WTC11 (cell line): ENCODE measurements at regions not wholly inside any gene's neighbourhood (a gene's known extent, or its start where the extent isn't known, plus 50 kb on each side); places are given as distances from the start of the nearest gene placed in this dataset.

Source experiments
- ATAC-seq: fragments of 200-7000 bp; cut with Tn5 transposase; 2 replicates; pipeline ENCODE4 v1.10.0; 2021; ENCODE audit warnings: mild to moderate bottlenecking, moderate library complexity
- CTCF ChIA-PET: fragments of 300-600 bp; sonication (Branson Sonifier 250); formaldehyde crosslinking; loops from one replicate; lab custom pipeline; 2021; ENCODE audit warnings: antibody characterized with exemption; lab: Charles Lee
- POLR2A ChIA-PET: fragments of 350-600 bp; sonication (Branson Sonifier 250); formaldehyde crosslinking; loops from one replicate; lab custom pipeline; 2021; ENCODE audit warnings: antibody characterized with exemption; lab: Charles Lee
- DNase-seq: peaks from one replicate; pipeline ENCODE4 v3.0.0; 2021; ENCODE audit warnings: low spot score
- H3K27ac Mint-ChIP-seq: 2 replicates; pipeline ENCODE4 v1.8.0; 2021; ENCODE audit warnings: mixed read lengths
- H3K27me3 Mint-ChIP-seq: 2 replicates; pipeline ENCODE4 v1.8.0; 2021; ENCODE audit warnings: low read depth, mild to moderate bottlenecking, moderate library complexity, mixed read lengths
- H3K36me3 Mint-ChIP-seq: 2 replicates; pipeline ENCODE4 v1.8.0; 2021; ENCODE audit warnings: mixed read lengths
- H3K4me1 Mint-ChIP-seq: 2 replicates; pipeline ENCODE4 v1.8.0; 2022; ENCODE audit warnings: mixed read lengths
- H3K4me3 Mint-ChIP-seq: 2 replicates; pipeline ENCODE4 v1.8.0; 2021; ENCODE audit warnings: mild to moderate bottlenecking, moderate library complexity, mixed read lengths
- H3K9me3 Mint-ChIP-seq: 2 replicates; pipeline ENCODE4 v1.8.0; 2021; ENCODE audit warnings: mixed read lengths
- ATF1 ChIP-seq: sonication (generic); formaldehyde crosslinking; IDR thresholded peaks from 2 replicates; pipeline ENCODE4 v1.8.1; 2023; ENCODE audit warnings: mild to moderate bottlenecking, moderate library complexity, missing genetic modification reagents
- ATF2 ChIP-seq: sonication (generic); formaldehyde crosslinking; IDR thresholded peaks from 2 replicates; pipeline ENCODE4 v1.8.1; 2022; ENCODE audit warnings: low read depth, missing genetic modification reagents, borderline replicate concordance
- CREB1 ChIP-seq: sonication (generic); formaldehyde crosslinking; IDR thresholded peaks from 2 replicates; pipeline ENCODE4 v1.8.0; 2023; ENCODE audit warnings: mild to moderate bottlenecking, missing genetic modification reagents
- CREM ChIP-seq: sonication (generic); formaldehyde crosslinking; IDR thresholded peaks from 2 replicates; pipeline ENCODE4 v1.8.1; 2022; ENCODE audit warnings: mild to moderate bottlenecking, missing genetic modification reagents, moderate library complexity
- CTCF ChIP-seq: fragments of 200-600 bp; IDR thresholded peaks from 2 replicates; pipeline ENCODE4 v1.8.0; 2022; ENCODE audit warnings: antibody characterized with exemption
- E2F4 ChIP-seq: sonication (generic); formaldehyde crosslinking; IDR thresholded peaks from 2 replicates; pipeline ENCODE4 v1.8.1; 2022; ENCODE audit warnings: low read depth, mild to moderate bottlenecking, moderate library complexity, missing genetic modification reagents, borderline replicate concordance
- E2F5 ChIP-seq: sonication (generic); formaldehyde crosslinking; IDR thresholded peaks from 2 replicates; pipeline ENCODE4 v1.8.1; 2022; ENCODE audit warnings: mild to moderate bottlenecking, moderate library complexity, missing genetic modification reagents
- ELF4 ChIP-seq: sonication (generic); formaldehyde crosslinking; IDR thresholded peaks from 2 replicates; pipeline ENCODE4 v1.8.1; 2022; ENCODE audit warnings: low read depth, mild to moderate bottlenecking, moderate library complexity, missing genetic modification reagents
- ERG ChIP-seq: fragments of 250-450 bp; sonication (Bioruptor Pico); IDR thresholded peaks from 2 replicates; pipeline ENCODE4 v1.8.0; 2021; ENCODE audit warnings: mild to moderate bottlenecking
- FOXP1 ChIP-seq: sonication (generic); formaldehyde crosslinking; IDR thresholded peaks from 2 replicates; pipeline ENCODE4 v1.8.0; 2022; ENCODE audit warnings: missing genetic modification reagents, mild to moderate bottlenecking, moderate library complexity, borderline replicate concordance
- MXD4 ChIP-seq: fragments of 250-450 bp; sonication (Bioruptor Pico); IDR thresholded peaks from 2 replicates; pipeline ENCODE4 v1.8.0; 2021; ENCODE audit warnings: mild to moderate bottlenecking, moderate library complexity, borderline replicate concordance
- NR1H2 ChIP-seq: sonication (generic); formaldehyde crosslinking; IDR thresholded peaks from 2 replicates; pipeline ENCODE4 v1.9.0; 2021; ENCODE audit warnings: mild to moderate bottlenecking, moderate library complexity, missing genetic modification reagents
- NR2C2 ChIP-seq: sonication (generic); formaldehyde crosslinking; IDR thresholded peaks from 2 replicates; pipeline ENCODE4 v1.8.0; 2022; ENCODE audit warnings: mild to moderate bottlenecking, missing genetic modification reagents
- RELA ChIP-seq: sonication (generic); formaldehyde crosslinking; IDR thresholded peaks from 2 replicates; pipeline ENCODE4 v1.8.1; 2022; ENCODE audit warnings: missing genetic modification reagents, mild to moderate bottlenecking, borderline replicate concordance
- SMAD4 ChIP-seq: sonication (generic); formaldehyde crosslinking; IDR thresholded peaks from 2 replicates; pipeline ENCODE4 v1.8.0; 2022; ENCODE audit warnings: mild to moderate bottlenecking, missing genetic modification reagents
- STAT6 ChIP-seq: sonication (generic); formaldehyde crosslinking; conservative IDR thresholded peaks from 2 replicates; pipeline ENCODE4 v1.8.1; 2023; ENCODE audit warnings: mild to moderate bottlenecking, low read depth, missing genetic modification reagents, moderate library complexity
- TP53 ChIP-seq: sonication (generic); formaldehyde crosslinking; IDR thresholded peaks from 2 replicates; pipeline ENCODE4 v1.8.1; 2023; ENCODE audit warnings: mild to moderate bottlenecking, missing genetic modification reagents
- USF2 ChIP-seq: sonication (generic); formaldehyde crosslinking; IDR thresholded peaks from 2 replicates; pipeline ENCODE4 v1.8.1; 2023; ENCODE audit warnings: mild to moderate bottlenecking, missing genetic modification reagents, moderate library complexity
- ZNF423 ChIP-seq: fragments of 250-450 bp; sonication (Bioruptor Pico); IDR thresholded peaks from 2 replicates; pipeline ENCODE4 v2.1.2; 2022; ENCODE audit warnings: mild to moderate bottlenecking, moderate library complexity

GRCh38 chr13:34003656-34004055 lies 185.7 kb downstream of the RFC3 start:
- POLR2A ChIA-PET, result no interaction called here
- no peaks in the 10 kb centered on the region for H3K27me3 Mint-ChIP-seq
- H3K27ac Mint-ChIP-seq, result no peak overlapping the region
- CTCF ChIA-PET, result no interaction called here
- DNase-seq (no peak), ATAC-seq (no peak)
- H3K9me3 Mint-ChIP-seq, result 0 out of 2 replicates have a peak, but pooled peaks cover 5% of the 10 kb centered on the region
- no peak for TF ChIP-seq ZNF423 (CRISPR knock-in tag)
- TF ChIP-seq CTCF, result no peak
- no peak for TF ChIP-seq ATF2 (CRISPR knock-in tag)
- no peak for TF ChIP-seq FOXP1 (CRISPR knock-in tag)
- no peak for TF ChIP-seq SMAD4 (CRISPR knock-in tag)
- no peak for TF ChIP-seq STAT6 (CRISPR knock-in tag)
- TF ChIP-seq NR1H2 (CRISPR knock-in tag), result no peak
- no peak for TF ChIP-seq CREM
- no peak for TF ChIP-seq MXD4 (CRISPR knock-in tag)
- TF ChIP-seq ATF1 (CRISPR knock-in tag), result no peak
- no peak for TF ChIP-seq RELA (CRISPR knock-in tag)
- no peak for TF ChIP-seq E2F4 (CRISPR knock-in tag)
- no peak for TF ChIP-seq ELF4 (CRISPR knock-in tag)
- no peak for TF ChIP-seq ERG (CRISPR knock-in tag)
- no peak for TF ChIP-seq USF2 (CRISPR knock-in tag)
- no peak for TF ChIP-seq TP53 (CRISPR knock-in tag)
- no peak for TF ChIP-seq E2F5 (CRISPR knock-in tag)
- TF ChIP-seq NR2C2 (CRISPR knock-in tag), result no peak
- TF ChIP-seq CREB1, result no peak
- H3K36me3 Mint-ChIP-seq, result no peaks in the 10 kb centered on the region
- H3K4me1 Mint-ChIP-seq, result peaks cover 5% of the 10 kb centered on the region
- H3K4me3 Mint-ChIP-seq, result no peak overlapping the region
